ENCODE measurements at regions not wholly inside any gene's neighbourhood (a gene's known extent, or its start where the extent isn't known, plus 50 kb on each side); places are given as distances from the start of the nearest gene placed in this dataset.

DNA sequence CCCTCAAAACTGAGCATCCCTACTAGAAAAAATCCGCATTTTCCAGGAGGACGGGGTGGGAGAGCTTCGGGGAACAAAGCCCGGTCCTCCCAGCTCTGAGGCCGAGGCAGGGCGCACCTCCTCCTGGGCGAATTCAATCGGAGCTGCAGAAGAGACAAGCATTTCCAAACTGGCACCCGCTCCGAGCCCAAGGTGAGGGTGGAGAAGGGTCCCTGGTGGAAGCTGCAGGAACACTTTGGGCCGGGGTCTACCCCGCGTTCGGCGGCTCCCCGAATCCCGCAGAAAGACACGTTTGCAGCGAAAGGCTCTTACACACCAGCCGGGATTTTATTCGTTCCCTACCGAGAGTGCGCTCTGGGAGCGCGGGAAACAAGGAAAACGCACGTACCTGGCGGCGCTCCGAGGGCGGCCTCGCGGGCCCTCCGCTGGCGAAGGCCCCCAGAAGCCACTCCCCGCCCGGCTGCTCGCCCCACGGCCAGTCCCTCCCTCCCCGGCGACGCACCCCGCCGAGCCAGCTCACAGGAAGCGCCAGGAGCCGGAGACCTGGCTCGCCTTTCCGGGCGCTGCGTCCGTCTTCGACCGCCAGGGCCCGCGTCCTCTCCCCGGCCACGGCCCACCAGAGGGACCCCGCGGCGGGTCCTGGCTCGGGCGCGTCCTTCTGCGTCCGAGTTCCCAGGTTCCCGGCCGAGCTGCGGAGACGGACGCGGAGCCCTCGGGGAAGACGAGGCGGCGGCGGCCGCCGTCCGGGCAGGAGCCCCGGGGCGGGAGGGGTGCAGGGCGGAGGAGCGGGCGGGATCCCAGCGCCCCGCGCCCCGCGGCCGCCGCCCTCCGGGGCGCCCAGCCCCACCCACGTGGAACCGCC is 49.8 kb upstream of the BAHCC1 start:
- peak; percentile 40 to 48 for DNase-seq (ENCODE audit: extremely low read depth in 1 of 2, low read depth in 1 of 2)

Data from stimulated activated CD8-positive, alpha-beta memory T cell treated with anti-CD3 and anti-CD28 coated beads, Interleukin-7, amount 100 ng/mL, for 48 hours (primary cell).